Urinary bladder (tissue), 3 donors: ENCODE measurements at regions not wholly inside any gene's neighbourhood (a gene's known extent, or its start where the extent isn't known, plus 50 kb on each side); places are given as distances from the start of the nearest gene placed in this dataset.
"Not testable (repeated sequence)": the region's sequence is repeated elsewhere in the genome, so short reads cannot be mapped to it uniquely, and the experiment has no call there.

Source experiments
- DNase-seq: peaks from one replicate; pipeline ENCODE4 v3.0.0-alpha.2; 2015; ENCODE audit errors: extremely low spot score
- H3K27ac ChIP-seq: one replicate; pipeline ENCODE4 v1.5.1; 2013; ENCODE audit warnings: low read depth, mild to moderate bottlenecking, moderate library complexity
- H3K36me3 ChIP-seq: one replicate; pipeline ENCODE4 v1.6.1; 2013; ENCODE audit warnings: mild to moderate bottlenecking, moderate library complexity; ENCODE audit not compliant: insufficient read depth
- H3K4me1 ChIP-seq: one replicate; pipeline ENCODE4 v1.6.1; 2013; ENCODE audit warnings: mild to moderate bottlenecking, moderate library complexity; ENCODE audit not compliant: insufficient read depth
- H3K4me3 ChIP-seq: one replicate; pipeline ENCODE4 v1.5.1; 2013; ENCODE audit warnings: low read depth, low read length
- WGBS: extraction: QIAGEN DNeasy Blood & Tissue Kit; methylation state at CpG from one replicate; pipeline ENCODE4 v1.1.7; 2013; 5-methylcytosine and 5-hydroxymethylcytosine counted together
- donor health status: healthy with polysubstance abuse.
- donor health status: healthy.

DNA sequence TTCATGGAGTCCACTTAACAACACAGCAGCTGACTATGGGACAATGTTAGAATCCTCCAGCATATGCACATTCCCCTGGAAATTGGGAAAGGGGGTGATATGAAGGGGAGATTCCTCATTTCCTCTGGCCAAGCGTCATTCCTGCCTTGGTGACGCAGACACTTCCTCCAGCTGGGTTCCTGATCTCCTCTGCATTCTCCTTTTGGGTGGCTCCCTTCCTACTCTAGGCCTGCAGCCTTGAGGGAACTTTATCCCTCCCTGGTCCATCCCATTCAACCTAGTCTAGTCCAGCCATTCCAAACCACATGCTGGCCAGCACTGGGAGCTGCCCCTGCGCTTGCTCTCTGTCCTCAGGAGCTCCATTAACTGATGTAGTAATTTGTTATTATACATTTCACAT, 216.8 kb downstream of the VAPA start:
- DNase-seq = no peak
- 96% methylated on average over 3 of the region's 3 CpGs for WGBS
- H3K27ac ChIP-seq = no peak overlapping the region
- H3K4me3 ChIP-seq = no peak overlapping the region
- H3K4me1 ChIP-seq = peaks cover 3% of the 10 kb centered on the region
- no peaks in the 10 kb centered on the region for H3K36me3 ChIP-seq

DNA sequence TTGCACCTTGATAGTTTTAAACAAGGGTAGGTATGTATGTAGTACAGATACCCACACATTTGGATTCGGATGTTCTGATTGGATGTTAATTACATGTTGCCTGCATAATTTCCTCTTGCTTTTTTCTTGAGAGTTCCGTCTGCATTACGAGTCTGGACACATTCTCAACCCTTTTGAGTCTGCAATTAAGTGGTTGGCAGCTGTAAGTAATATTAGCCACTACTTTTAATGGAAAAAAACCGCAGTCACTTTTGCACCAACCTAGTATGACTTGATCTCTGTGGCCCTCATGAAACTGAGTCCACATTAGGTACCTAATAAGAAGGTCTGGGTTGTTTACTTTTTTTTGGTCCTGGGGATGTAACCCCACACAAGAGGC, 217.3 kb downstream of the VAPA start:
- no peaks in the 10 kb centered on the region for H3K36me3 ChIP-seq
- no peak for DNase-seq
- WGBS = 87% methylated on average over 4 of the region's 4 CpGs

GRCh38 chr18:10131460-10132395, 217.9 kb downstream of the VAPA start:
- DNase-seq = peak; percentile 41
- H3K4me3 ChIP-seq = peak overlapping the region; percentile 32
- peaks cover 3% of the 10 kb centered on the region for H3K4me1 ChIP-seq
- no peak overlapping the region for H3K27ac ChIP-seq
- no peaks in the 10 kb centered on the region for H3K36me3 ChIP-seq
- 16% methylated on average over 48 of the region's 48 CpGs for WGBS

More for the DNA sequence above, 217.3 kb downstream of the VAPA start:
- Histone ChIP-seq H3K4me1 (peaks cover 3% of the 10 kb centered on the region), H3K4me3 (no peak overlapping the region), H3K27ac (no peak overlapping the region)

GRCh38 chr18:10133516-10133915, 219.7 kb downstream of the VAPA start:
- no peaks in the 10 kb centered on the region for H3K36me3 ChIP-seq
- no peak for DNase-seq
- no peak overlapping the region for H3K27ac ChIP-seq
- WGBS = 100% methylated on average over 2 of the region's 2 CpGs
- no peak overlapping the region for H3K4me3 ChIP-seq
- peaks cover 3% of the 10 kb centered on the region for H3K4me1 ChIP-seq

- no peak for DNase-seq
- Histone ChIP-seq H3K4me3 (no peak overlapping the region), H3K36me3 (no peaks in the 10 kb centered on the region), H3K4me1 (peaks cover 3% of the 10 kb centered on the region), H3K27ac (no peak overlapping the region)
- 92% methylated on average over 14 of the region's 14 CpGs for WGBS
These were observed 220.4 kb downstream of the VAPA start for GRCh38 chr18:10134204-10134603.

- not testable (repeated sequence) for H3K36me3 ChIP-seq, H3K4me3 ChIP-seq, H3K4me1 ChIP-seq, DNase-seq, H3K27ac ChIP-seq
- WGBS = 93% methylated on average over 3 of the region's 3 CpGs
These were observed 220.9 kb downstream of the VAPA start for GRCh38 chr18:10134749-10135148.

GRCh38 chr18:10135302-10135926, 221.6 kb downstream of the VAPA start:
- WGBS = 86% methylated on average over 3 of the region's 3 CpGs
- no peak for DNase-seq
- H3K4me1 ChIP-seq = peaks cover 3% of the 10 kb centered on the region

DNA sequence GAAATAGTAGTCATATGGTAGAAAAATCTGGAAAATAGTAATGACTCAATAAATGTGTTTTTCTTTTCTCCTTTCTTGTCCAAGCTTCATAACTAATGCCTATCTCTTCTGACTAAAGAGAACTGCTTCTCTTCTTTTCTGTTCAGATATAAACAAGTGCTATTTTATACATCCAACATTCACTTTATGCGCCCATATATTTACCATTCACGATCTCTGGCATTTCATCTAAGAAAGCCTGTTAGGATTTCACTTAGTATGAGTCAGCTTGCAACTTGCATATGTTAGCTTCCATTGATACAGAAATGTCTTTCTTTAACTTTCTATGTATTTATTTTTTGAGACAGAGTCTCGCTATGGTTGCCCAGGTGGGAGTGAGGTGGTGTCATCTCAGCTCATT, 224.9 kb downstream of the VAPA start:
- H3K36me3 ChIP-seq = no peaks in the 10 kb centered on the region
- no peak for DNase-seq
- no peak overlapping the region for H3K4me3 ChIP-seq
- no peak overlapping the region for H3K27ac ChIP-seq
- WGBS = 70% methylated on average over 3 of the region's 3 CpGs
- peaks cover 2% of the 10 kb centered on the region for H3K4me1 ChIP-seq

More at GRCh38 chr18:10135302-10135926, 221.6 kb downstream of the VAPA start:
- H3K36me3 ChIP-seq = no peaks in the 10 kb centered on the region
- H3K4me3 ChIP-seq = no peak overlapping the region
- H3K27ac ChIP-seq = no peak overlapping the region

DNA sequence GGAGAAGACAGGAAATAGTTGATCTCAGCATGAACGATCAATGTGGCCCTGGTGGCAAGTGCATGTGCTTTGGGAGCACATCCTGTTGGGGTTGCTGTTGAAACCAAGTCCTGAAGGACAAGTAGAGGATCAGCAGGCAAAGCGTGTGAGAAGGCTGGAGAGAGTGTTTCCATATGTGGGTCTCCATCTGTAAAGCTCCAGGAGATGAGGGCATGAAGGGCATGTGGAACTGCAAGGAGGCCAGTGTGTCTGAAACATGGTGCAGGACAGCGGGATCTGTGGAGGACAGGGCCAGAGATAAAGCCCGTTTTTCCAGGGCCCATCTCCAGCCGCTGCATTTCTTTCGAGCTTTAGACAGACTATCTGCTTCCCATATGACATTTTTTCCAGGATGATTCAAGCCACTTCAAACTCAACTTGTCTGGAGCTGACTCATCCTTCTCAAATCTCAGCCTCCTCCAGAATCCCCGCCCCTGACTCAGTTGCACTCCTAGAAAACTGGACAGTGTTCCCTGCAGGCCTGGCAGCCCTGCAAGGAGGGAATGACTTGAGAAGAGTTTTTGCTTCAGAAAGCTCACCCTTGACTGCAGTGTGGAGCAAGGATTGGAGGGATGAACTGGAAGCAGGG, 226.1 kb downstream of the VAPA start:
- Histone ChIP-seq H3K27ac (no peak overlapping the region), H3K4me3 (no peak overlapping the region)

DNA sequence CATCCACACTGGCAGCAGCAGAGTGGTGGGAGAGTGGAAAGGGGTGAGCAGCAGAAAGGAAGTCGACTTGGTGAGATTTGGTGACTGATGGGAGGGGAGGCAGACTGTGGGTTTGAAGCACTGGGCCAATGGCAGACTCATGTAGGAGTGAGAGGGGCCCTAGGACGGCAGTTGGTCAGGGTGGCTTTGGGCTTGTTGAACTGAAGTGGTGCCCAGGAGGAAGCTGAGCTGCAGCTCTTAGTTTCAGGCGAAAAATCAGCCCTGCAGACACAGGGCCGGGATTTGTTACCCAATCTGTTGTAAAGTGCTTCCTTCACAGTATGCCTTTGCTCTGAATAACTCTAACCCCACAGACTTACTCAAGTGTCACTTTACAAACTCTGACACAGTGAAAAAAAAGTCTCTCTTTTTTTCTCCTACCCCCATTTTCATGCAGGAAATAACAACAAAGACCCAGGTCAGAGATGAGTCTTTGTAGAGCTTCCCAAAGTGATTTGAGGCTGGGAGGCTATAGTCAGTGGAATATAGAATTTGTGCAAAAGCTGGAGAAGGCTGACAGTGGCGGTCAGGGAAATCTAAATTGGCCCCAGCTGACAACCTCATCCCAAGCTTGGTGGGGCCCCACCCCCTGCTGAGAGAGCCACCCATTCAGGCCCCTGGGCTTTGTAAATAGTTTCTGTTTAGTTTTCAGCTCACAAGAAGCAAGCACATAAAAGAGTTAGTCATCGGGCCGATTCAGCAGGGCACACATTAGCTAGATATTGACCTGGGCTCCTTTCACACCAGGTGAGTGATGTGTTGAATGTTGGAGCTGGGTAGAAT, 226.9 kb downstream of the VAPA start:
- DNase-seq = no peak
- Histone ChIP-seq H3K27ac (no peak overlapping the region), H3K4me3 (no peak overlapping the region), H3K4me1 (peaks cover 2% of the 10 kb centered on the region), H3K36me3 (no peaks in the 10 kb centered on the region)
- 60% methylated on average over 7 of the region's 7 CpGs for WGBS

More for the DNA sequence above, 226.1 kb downstream of the VAPA start:
- 74% methylated on average over 7 of the region's 7 CpGs for WGBS
- DNase-seq = no peak
- Histone ChIP-seq H3K4me1 (peaks cover 2% of the 10 kb centered on the region), H3K36me3 (no peaks in the 10 kb centered on the region)

DNA sequence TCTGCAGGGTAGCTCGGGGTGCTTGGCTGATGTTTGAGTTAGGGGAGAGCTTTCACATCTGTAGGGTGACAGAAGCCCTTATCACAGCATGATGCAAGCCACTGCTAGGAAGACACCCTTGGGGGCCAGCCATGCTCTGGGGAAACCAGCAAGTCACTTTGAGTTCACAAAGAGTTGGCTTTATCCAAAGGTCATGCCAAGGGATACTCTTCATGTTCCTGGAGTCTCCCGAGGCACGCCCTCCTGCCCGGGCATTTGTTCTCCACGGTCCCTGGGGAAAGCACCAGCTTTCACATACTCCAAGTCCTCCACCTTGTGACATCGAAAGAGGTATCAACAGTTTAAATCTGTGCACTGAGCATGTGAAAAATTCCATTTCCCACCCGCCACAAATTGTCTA, 227.7 kb downstream of the VAPA start:
- no peak for DNase-seq
- H3K4me3 ChIP-seq = no peak overlapping the region
- peaks cover 2% of the 10 kb centered on the region for H3K4me1 ChIP-seq
- WGBS = 90% methylated on average over 7 of the region's 7 CpGs
- no peaks in the 10 kb centered on the region for H3K36me3 ChIP-seq
- peak overlapping the region; percentile 18 for H3K27ac ChIP-seq

DNA sequence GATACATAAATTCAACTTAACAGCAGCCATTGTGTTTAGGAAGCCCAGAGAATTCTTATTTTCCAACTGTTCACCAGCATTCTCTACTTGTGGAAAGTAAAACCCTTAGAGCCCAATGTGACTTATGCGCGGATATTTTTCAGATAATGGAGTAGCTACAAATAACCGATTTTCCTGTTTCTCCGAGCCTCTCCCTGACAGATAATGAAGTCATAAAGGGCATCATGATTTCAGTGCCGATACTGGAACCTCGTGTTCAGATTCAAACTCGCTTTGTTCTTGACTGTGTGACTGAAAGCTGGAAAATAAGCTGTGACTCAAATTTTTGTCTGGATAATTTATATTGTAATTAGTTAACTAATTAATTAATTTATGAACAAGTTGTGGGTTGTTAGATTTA, 228.2 kb downstream of the VAPA start:
- peaks cover 2% of the 10 kb centered on the region for H3K4me1 ChIP-seq
- DNase-seq = no peak
- 86% methylated on average over 7 of the region's 7 CpGs for WGBS
- no peak overlapping the region for H3K27ac ChIP-seq
- H3K4me3 ChIP-seq = no peak overlapping the region
- no peaks in the 10 kb centered on the region for H3K36me3 ChIP-seq

DNA sequence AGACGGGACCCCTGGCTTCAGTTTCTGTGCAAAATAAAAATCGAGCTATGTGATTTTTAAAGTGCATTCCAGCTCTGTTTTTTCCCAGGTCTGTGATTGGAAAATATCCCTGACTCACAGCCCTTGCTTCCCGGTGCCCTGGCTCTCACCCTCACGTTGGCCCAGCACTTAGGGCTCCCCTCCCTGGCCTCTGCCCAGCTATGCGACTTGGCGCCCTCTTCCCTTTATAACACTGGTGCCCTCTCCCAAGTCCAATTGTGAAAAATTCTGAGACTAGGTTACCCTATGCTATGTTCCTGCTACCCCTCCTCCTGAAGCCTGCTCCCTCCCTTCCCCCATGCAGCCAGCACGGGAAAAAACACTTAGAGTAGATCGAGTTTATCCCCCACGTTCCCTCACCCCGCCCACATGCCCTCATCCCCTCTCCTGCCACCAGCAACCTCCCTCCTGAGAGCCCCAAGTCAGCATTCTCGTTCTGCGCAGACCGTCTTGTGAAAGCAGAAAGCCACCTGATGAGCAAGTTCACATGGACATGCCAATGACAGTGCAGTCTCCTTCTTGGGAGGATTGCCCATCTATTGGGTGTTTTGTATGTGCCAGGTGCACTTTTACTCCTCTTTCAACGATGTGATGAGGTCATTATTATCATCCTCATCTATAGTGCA, 228.8 kb downstream of the VAPA start:
- DNase-seq = no peak
- Histone ChIP-seq H3K36me3 (no peaks in the 10 kb centered on the region), H3K27ac (no peak overlapping the region), H3K4me1 (peaks cover 2% of the 10 kb centered on the region), H3K4me3 (no peak overlapping the region)
- 60% methylated on average over 14 of the region's 14 CpGs for WGBS
